B cell (primary cell): ENCODE measurements at regions not wholly inside any gene's neighbourhood (a gene's known extent, or its start where the extent isn't known, plus 50 kb on each side); places are given as distances from the start of the nearest gene placed in this dataset.

ENCODE experiments used
- EZH2 ChIP-seq: IDR thresholded peaks from 2 replicates; pipeline ENCODE4 v1.6.1; 2012; ENCODE audit warnings: borderline replicate concordance, low read depth, mild to moderate bottlenecking, moderate library complexity, low read length; ENCODE audit not compliant: insufficient read depth, poor library complexity, severe bottlenecking
- TF ChIP-seq, protein P1 (sequence below): fragments of 200-600 bp; IDR thresholded peaks from one replicate; pipeline ENCODE4 v1.8.0; 2022; ENCODE audit warnings: antibody characterized with exemption, mild to moderate bottlenecking

- TF ChIP-seq, protein P1, sequence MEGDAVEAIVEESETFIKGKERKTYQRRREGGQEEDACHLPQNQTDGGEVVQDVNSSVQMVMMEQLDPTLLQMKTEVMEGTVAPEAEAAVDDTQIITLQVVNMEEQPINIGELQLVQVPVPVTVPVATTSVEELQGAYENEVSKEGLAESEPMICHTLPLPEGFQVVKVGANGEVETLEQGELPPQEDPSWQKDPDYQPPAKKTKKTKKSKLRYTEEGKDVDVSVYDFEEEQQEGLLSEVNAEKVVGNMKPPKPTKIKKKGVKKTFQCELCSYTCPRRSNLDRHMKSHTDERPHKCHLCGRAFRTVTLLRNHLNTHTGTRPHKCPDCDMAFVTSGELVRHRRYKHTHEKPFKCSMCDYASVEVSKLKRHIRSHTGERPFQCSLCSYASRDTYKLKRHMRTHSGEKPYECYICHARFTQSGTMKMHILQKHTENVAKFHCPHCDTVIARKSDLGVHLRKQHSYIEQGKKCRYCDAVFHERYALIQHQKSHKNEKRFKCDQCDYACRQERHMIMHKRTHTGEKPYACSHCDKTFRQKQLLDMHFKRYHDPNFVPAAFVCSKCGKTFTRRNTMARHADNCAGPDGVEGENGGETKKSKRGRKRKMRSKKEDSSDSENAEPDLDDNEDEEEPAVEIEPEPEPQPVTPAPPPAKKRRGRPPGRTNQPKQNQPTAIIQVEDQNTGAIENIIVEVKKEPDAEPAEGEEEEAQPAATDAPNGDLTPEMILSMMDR: no peak
- no peak for TF ChIP-seq EZH2
Observed at GRCh38 chr6:126524811-126525326, 185.0 kb downstream of the CENPW start.
